Mucosa of rectum (tissue), 2 donors: ENCODE measurements at regions not wholly inside any gene's neighbourhood (a gene's known extent, or its start where the extent isn't known, plus 50 kb on each side); places are given as distances from the start of the nearest gene placed in this dataset.

Experiments
- H3K27ac ChIP-seq, 2 donors: one replicate each; pipeline ENCODE4 v1.7.0; 2013; ENCODE audit warnings: inconsistent platforms in 2 of 2, low read depth in 2 of 2, low read length in 2 of 2
- H3K27me3 ChIP-seq, 2 donors: one replicate each; pipeline ENCODE4 v1.7.0; 2013; ENCODE audit warnings: low read length in 2 of 2; ENCODE audit not compliant: control insufficient read depth in 2 of 2, insufficient read depth in 2 of 2
- H3K36me3 ChIP-seq, 2 donors: one replicate each; pipeline ENCODE4 v1.7.0; 2013; ENCODE audit warnings: low read length in 2 of 2; ENCODE audit not compliant: control insufficient read depth in 2 of 2, insufficient read depth in 2 of 2
- H3K4me1 ChIP-seq, 2 donors: one replicate each; pipeline ENCODE4 v1.7.0; 2013; ENCODE audit warnings: low read length in 2 of 2, mild to moderate bottlenecking in 1 of 2; ENCODE audit not compliant: control insufficient read depth in 2 of 2, insufficient read depth in 2 of 2
- H3K4me3 ChIP-seq, 2 donors: one replicate each; pipeline ENCODE4 v1.7.0; 2013; ENCODE audit warnings: low read length in 2 of 2
- H3K9ac ChIP-seq, 2 donors: one replicate each; pipeline ENCODE4 v1.7.0; 2013; ENCODE audit warnings: low read length in 2 of 2, low read depth in 1 of 2, mild to moderate bottlenecking in 1 of 2
- H3K9me3 ChIP-seq, 2 donors: one replicate each; pipeline ENCODE4 v1.7.0; 2013; ENCODE audit warnings: low read length in 2 of 2; ENCODE audit not compliant: control insufficient read depth in 2 of 2
- donor health status: healthy.
- donor health status: Normal muscosa, but diverticular disease.

DNA sequence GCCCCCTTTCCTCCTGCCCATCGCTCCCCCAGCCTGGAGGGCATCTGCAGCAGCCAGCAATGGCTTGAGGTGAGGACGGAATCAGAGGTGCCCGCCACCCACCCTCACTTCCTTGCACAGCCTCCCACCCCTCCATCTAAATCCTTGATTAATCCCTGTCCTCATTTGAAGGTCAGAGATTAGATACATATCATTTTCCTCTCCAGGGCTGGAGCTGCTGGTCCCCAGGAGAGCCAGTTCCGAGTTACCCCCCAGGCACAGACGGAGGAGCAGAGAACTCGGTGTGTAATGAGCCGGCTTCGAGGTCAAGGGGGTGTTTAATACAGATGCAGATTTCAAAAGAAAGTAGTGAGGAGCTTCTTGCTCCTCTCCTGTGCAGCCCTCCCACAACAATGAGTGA, 542.1 kb downstream of the MN1 start:
- no peak overlapping the region for H3K9ac ChIP-seq
- H3K9me3 ChIP-seq = peaks cover 7 to 9% of the 10 kb centered on the region in 2 donors
- no peak overlapping the region for H3K4me3 ChIP-seq
- H3K27ac ChIP-seq = no peak overlapping the region
- H3K36me3 ChIP-seq = no peaks in the 10 kb centered on the region
- H3K27me3 ChIP-seq = peaks cover 0 to 3% of the 10 kb centered on the region in 2 donors
- H3K4me1 ChIP-seq = no peaks in the 10 kb centered on the region

DNA sequence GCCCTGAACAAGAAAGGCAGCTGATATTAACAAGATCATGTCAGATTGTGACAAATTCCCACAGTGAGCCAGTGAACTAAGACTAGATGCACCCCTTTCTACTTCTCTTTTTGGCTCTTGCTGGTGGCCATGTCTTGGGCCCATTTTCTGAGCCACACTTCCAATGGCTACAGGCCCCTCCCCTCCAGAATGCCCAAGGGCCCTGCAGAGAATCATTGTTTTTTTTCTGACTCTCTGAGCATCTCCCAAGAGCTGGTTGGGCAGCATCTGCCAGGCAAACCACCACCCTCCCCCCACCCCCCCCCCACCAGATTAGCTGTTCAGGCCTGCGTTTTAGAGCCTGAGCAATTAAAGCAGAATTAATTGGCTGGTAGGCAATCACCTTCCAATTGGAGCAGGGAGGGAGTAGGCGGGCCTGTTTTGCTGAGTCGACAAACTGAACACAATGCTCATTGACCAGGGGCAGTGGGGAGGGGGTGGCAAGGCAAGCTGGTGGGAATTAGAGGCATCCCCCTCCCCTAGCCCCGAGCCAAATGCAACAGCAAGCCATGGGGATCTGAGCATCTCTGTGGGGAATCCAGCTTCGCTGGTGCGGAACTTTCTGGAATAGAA, 541.4 kb downstream of the MN1 start:
- Histone ChIP-seq H3K27me3 (peaks cover 0 to 3% of the 10 kb centered on the region in 2 donors), H3K27ac (no peak overlapping the region), H3K4me1 (no peaks in the 10 kb centered on the region), H3K4me3 (no peak overlapping the region), H3K36me3 (no peaks in the 10 kb centered on the region), H3K9ac (no peak overlapping the region), H3K9me3 (peaks cover 7 to 9% of the 10 kb centered on the region in 2 donors)

DNA sequence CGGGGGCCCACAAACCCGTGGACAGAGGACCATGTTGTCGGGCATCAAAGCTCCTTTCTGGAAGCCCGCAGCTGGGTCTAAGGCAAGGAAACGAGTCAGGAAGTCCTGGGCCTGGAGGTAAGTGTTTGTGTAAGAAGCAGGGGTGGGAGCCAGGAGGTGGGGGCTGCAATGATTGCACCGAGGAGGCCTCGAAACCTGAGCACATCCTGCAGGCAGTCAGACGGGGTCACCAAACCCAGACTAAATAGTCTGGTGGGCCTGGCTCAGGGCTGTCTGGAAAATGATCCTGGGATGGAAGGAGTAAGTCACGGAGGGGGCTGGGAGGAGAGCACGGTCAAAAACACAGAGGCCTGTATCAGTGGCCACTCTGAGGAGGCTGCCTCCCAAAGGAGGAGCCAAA, 539.2 kb downstream of the MN1 start:
- no peak overlapping the region for H3K9ac ChIP-seq
- H3K36me3 ChIP-seq = no peaks in the 10 kb centered on the region

DNA sequence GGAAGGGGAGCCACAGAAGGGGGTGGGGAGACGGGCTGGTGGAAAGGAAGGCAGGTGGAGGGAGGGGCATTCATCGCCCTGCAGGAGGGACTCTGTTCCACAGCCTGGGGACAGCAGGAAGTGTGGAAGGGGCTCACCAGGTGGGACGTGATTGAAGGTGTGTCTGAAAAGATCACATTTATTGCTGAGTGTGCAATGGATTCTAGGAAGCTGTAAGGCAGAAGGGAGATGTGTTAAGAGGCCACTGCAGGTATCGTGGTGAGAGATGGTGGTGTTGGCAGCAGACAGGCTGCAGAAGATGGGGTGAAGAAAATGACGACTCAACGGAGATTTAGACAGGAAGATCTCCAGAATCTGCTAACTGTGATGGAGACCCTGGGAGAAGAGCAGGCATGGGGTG, 537.4 kb downstream of the MN1 start:
- no peak overlapping the region for H3K27ac ChIP-seq
- no peak overlapping the region for H3K4me3 ChIP-seq
- no peaks in the 10 kb centered on the region for H3K36me3 ChIP-seq
- H3K27me3 ChIP-seq = peaks cover 0 to 3% of the 10 kb centered on the region in 2 donors
- H3K9ac ChIP-seq = no peak overlapping the region
- H3K9me3 ChIP-seq = peaks cover 0 to 2% of the 10 kb centered on the region in 2 donors
- H3K4me1 ChIP-seq = no peaks in the 10 kb centered on the region

More for the DNA sequence above, 539.2 kb downstream of the MN1 start:
- H3K27me3 ChIP-seq = peaks cover 0 to 3% of the 10 kb centered on the region in 2 donors
- H3K4me1 ChIP-seq = no peaks in the 10 kb centered on the region
- no peak overlapping the region for H3K4me3 ChIP-seq
- H3K9me3 ChIP-seq = peaks cover 0 to 2% of the 10 kb centered on the region in 2 donors
- H3K27ac ChIP-seq = no peak overlapping the region

DNA sequence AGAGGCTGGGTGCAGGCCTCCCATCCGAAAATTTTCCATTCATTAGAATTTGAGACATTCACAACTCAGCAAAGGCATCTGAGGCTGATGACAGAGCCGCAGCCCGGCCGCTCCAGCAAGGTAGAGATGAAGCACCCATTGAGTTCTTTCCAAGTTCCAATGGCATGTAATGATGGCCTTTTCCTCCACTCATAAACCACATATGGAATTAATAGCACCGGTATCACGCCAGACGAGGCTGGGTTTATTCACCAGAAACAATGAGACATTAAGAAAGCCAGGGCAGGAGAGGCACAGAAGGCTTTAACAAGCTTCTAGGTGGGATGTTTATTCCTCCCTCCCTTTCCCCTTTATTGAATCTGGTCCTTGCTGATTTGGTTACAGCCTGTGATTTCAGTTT, 534.4 kb downstream of the MN1 start:
- H3K4me3 ChIP-seq = no peak overlapping the region

DNA sequence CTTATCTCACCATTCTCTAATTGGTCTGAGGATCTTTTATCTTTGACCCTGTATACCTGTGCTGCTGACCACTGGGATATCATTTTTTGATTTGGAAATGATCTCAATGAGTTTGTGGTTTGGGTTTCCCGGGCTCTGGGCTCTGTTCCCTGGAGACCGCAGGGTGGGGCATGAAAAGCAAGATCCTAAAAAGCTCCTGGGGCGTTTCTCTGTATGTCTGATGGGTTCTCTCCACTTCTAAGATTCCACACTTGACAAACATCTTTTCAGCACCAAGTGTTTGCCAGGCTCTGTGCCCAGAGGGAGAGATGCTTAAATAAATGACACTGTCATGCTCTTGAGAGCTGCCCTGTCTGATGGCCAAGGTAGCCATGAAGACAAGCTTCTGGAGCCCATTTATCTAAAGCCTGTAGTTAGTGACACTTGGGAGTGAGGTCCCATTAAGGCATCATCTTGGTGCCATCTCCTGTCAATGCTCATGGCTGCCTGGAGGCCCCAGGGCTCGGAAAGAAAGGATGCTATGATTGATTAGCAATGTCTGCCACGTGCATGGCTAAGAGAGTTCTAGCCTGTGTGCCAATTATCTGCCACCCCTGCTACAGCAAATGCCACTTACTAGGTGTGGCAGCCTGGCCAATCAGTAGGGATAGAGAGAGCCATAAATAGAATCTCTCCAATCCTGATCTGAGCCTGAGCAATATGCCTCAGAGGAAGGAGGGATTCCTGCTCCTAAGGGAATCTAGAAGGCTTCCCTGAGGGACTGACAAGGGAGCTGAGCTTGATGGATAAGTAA, 531.6 kb downstream of the MN1 start:
- no peaks in the 10 kb centered on the region for H3K4me1 ChIP-seq
- H3K27me3 ChIP-seq = peaks cover 4 to 16% of the 10 kb centered on the region in 2 donors
- H3K27ac ChIP-seq = no peak overlapping the region
- H3K4me3 ChIP-seq = no peak overlapping the region
- H3K36me3 ChIP-seq = no peaks in the 10 kb centered on the region
- no peaks in the 10 kb centered on the region for H3K9me3 ChIP-seq
- H3K9ac ChIP-seq = no peak overlapping the region

More for the DNA sequence above, 534.4 kb downstream of the MN1 start:
- H3K9me3 ChIP-seq = peaks cover 0 to 2% of the 10 kb centered on the region in 2 donors
- no peaks in the 10 kb centered on the region for H3K36me3 ChIP-seq
- no peak overlapping the region for H3K27ac ChIP-seq
- no peak overlapping the region for H3K9ac ChIP-seq
- no peaks in the 10 kb centered on the region for H3K4me1 ChIP-seq
- peaks cover 6 to 14% of the 10 kb centered on the region in 2 donors for H3K27me3 ChIP-seq

DNA sequence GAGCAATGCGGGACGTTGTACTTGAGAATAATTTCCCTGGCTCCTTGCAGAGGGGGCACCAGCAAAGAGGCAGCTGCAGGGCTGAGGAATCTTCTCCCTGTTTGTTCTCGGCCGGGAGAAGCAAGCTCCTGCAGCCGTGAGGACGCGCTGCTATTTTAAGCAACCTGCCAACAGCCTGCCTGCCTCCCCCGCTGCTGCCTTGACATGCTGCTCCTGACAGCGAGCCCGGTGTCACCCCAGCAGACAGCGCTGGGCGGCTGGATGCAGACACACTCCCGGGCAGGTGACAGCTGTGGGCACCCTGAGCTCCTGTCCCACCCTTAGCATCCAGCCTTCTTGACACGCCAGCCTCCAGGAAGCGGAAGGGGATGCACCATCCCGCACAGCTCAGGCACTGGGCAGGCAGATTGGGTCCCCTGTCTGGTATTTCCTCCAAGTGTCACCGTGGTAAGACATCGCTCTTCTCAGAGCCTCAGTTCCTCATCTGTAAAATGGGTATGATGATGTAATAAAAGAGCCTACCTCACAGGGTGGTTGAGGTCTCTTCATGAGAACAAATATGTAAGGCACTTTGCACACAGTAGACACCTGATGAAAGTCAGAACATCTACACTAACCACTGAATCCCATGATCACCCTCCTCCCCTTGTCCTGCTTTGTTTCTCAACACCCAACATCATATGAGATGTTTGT, 530.6 kb downstream of the MN1 start:
- Histone ChIP-seq H3K27ac (no peak overlapping the region), H3K27me3 (peaks cover 4 to 16% of the 10 kb centered on the region in 2 donors), H3K36me3 (no peaks in the 10 kb centered on the region), H3K9ac (no peak overlapping the region), H3K9me3 (no peaks in the 10 kb centered on the region), H3K4me3 (no peak overlapping the region), H3K4me1 (no peaks in the 10 kb centered on the region)

DNA sequence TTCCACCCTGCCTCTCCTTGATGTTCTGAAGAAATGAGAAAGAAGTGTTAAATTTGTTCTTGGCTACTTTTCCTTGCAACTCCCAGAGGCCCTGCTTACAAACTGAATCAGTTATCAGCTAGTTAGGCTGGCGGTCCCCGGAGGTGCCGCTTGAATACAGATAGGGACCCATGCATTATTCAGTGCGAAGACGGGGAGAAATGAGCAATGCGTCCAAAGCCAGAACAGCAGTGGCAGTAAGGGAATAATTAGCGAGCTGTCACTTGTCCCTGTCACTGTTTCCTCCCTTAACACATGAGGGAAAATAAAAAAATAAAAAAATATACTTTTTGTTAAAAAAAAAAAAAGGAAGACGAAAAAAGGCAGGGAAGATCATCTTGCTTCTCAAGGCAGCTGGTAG, 528.1 kb downstream of the MN1 start:
- no peaks in the 10 kb centered on the region for H3K36me3 ChIP-seq
- H3K27me3 ChIP-seq = peaks cover 4 to 16% of the 10 kb centered on the region in 2 donors

DNA sequence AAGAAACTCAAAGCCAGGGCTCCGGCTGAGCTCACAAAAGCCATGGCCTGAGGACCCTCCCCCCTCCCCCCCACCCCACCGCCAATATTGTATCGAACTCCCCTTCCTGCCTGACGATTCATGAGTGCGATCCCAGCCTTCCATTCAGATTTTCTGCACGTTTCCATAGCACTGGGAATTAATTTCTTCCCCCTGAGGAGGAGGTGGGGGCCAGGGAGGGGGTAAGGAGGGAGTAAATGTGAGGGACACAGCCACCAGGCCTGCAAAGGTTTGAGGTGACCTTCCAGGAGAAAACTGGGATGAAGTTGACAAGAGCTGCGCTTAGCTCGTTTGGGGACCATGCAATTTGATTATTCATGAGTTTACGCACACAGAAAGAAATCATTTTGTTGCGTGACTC, 527.7 kb downstream of the MN1 start:
- Histone ChIP-seq H3K4me1 (no peaks in the 10 kb centered on the region), H3K36me3 (no peaks in the 10 kb centered on the region), H3K4me3 (no peak overlapping the region), H3K9ac (no peak overlapping the region), H3K27me3 (peaks cover 4 to 16% of the 10 kb centered on the region in 2 donors), H3K27ac (no peak overlapping the region), H3K9me3 (no peaks in the 10 kb centered on the region)

More for the DNA sequence above, 528.1 kb downstream of the MN1 start:
- H3K27ac ChIP-seq = no peak overlapping the region
- no peaks in the 10 kb centered on the region for H3K4me1 ChIP-seq
- no peaks in the 10 kb centered on the region for H3K9me3 ChIP-seq
- no peak overlapping the region for H3K9ac ChIP-seq
- no peak overlapping the region for H3K4me3 ChIP-seq
